ENCODE measurements at regions not wholly inside any gene's neighbourhood (a gene's known extent, or its start where the extent isn't known, plus 50 kb on each side); places are given as distances from the start of the nearest gene placed in this dataset.

- Histone ChIP-seq H4K20me1 (ENCODE audit: insufficient read depth, low read length) (no peaks in the 10 kb centered on the region), H3K4me1 (ENCODE audit: insufficient read depth, low read length) (peaks cover 21% of the 10 kb centered on the region), H3K27ac (ENCODE audit: low read depth, low read length) (peak overlapping the region; percentile 78), H3K79me2 (ENCODE audit: insufficient read depth, low read length) (no peaks in the 10 kb centered on the region), H3K36me3 (ENCODE audit: insufficient read depth, low read length) (no peaks in the 10 kb centered on the region), H3K4me2 (ENCODE audit: insufficient read depth, low read length) (peak overlapping the region; percentile 54), H3K27me3 (ENCODE audit: insufficient read depth, low read length) (no peaks in the 10 kb centered on the region), H3K4me3 (ENCODE audit: insufficient read depth, low read length) (peak overlapping the region; percentile 13), H3K9me3 (ENCODE audit: low read depth, low read length) (no peaks in the 10 kb centered on the region), H2AFZ (ENCODE audit: low read length) (peak overlapping the region; percentile 47)
- no peak for TF ChIP-seq CTCF (IDR thresholded peaks at IDR 0.05; ENCODE audit: extremely low read depth, low read depth, low read length)
- DNase-seq (ENCODE audit: insufficient read length, low spot score, missing footprints): peak; percentile 85
Observed at GRCh38 chr3:102069211-102069662, 219.9 kb downstream of the NFKBIZ start.

- Histone ChIP-seq H4K20me1 (ENCODE audit: insufficient read depth, low read length) (no peaks in the 10 kb centered on the region), H2AFZ (ENCODE audit: low read length) (no peak overlapping the region), H3K27ac (ENCODE audit: low read depth, low read length) (no peak overlapping the region), H3K27me3 (ENCODE audit: insufficient read depth, low read length) (no peaks in the 10 kb centered on the region), H3K36me3 (ENCODE audit: insufficient read depth, low read length) (no peaks in the 10 kb centered on the region), H3K4me3 (ENCODE audit: insufficient read depth, low read length) (no peak overlapping the region), H3K79me2 (ENCODE audit: insufficient read depth, low read length) (no peaks in the 10 kb centered on the region), H3K4me2 (ENCODE audit: insufficient read depth, low read length) (no peak overlapping the region), H3K9me3 (ENCODE audit: low read depth, low read length) (peaks cover 6% of the 10 kb centered on the region), H3K4me1 (ENCODE audit: insufficient read depth, low read length) (no peaks in the 10 kb centered on the region)
- DNase-seq (ENCODE audit: insufficient read length, low spot score, missing footprints): no peak
- TF ChIP-seq CTCF (IDR thresholded peaks at IDR 0.05; ENCODE audit: extremely low read depth, low read depth, low read length): no peak
Observed at GRCh38 chr3:102074946-102075345, 225.6 kb downstream of the NFKBIZ start.

- no peak for DNase-seq (ENCODE audit: insufficient read length, low spot score, missing footprints)
- H2AFZ ChIP-seq (ENCODE audit: low read length): no peak overlapping the region
- H3K9me3 ChIP-seq (ENCODE audit: low read depth, low read length): peaks cover 6% of the 10 kb centered on the region
- no peak for TF ChIP-seq CTCF (IDR thresholded peaks at IDR 0.05; ENCODE audit: extremely low read depth, low read depth, low read length)
- H3K4me3 ChIP-seq (ENCODE audit: insufficient read depth, low read length): no peak overlapping the region
- no peaks in the 10 kb centered on the region for H4K20me1 ChIP-seq (ENCODE audit: insufficient read depth, low read length)
- H3K27ac ChIP-seq (ENCODE audit: low read depth, low read length): no peak overlapping the region
- no peaks in the 10 kb centered on the region for H3K27me3 ChIP-seq (ENCODE audit: insufficient read depth, low read length)
- H3K4me1 ChIP-seq (ENCODE audit: insufficient read depth, low read length): no peaks in the 10 kb centered on the region
- no peaks in the 10 kb centered on the region for H3K36me3 ChIP-seq (ENCODE audit: insufficient read depth, low read length)
- H3K4me2 ChIP-seq (ENCODE audit: insufficient read depth, low read length): no peak overlapping the region
- no peaks in the 10 kb centered on the region for H3K79me2 ChIP-seq (ENCODE audit: insufficient read depth, low read length)
Observed at GRCh38 chr3:102078401-102078800, 229.1 kb downstream of the NFKBIZ start.

- no peak for TF ChIP-seq CTCF (IDR thresholded peaks at IDR 0.05; ENCODE audit: extremely low read depth, low read depth, low read length)
- Histone ChIP-seq H2AFZ (ENCODE audit: low read length) (no peak overlapping the region), H3K79me2 (ENCODE audit: insufficient read depth, low read length) (no peaks in the 10 kb centered on the region), H3K4me1 (ENCODE audit: insufficient read depth, low read length) (peaks cover 6% of the 10 kb centered on the region), H3K27ac (ENCODE audit: low read depth, low read length) (no peak overlapping the region), H3K36me3 (ENCODE audit: insufficient read depth, low read length) (no peaks in the 10 kb centered on the region), H3K27me3 (ENCODE audit: insufficient read depth, low read length) (no peaks in the 10 kb centered on the region), H3K9me3 (ENCODE audit: low read depth, low read length) (peaks cover 6% of the 10 kb centered on the region), H3K4me3 (ENCODE audit: insufficient read depth, low read length) (no peak overlapping the region), H4K20me1 (ENCODE audit: insufficient read depth, low read length) (no peaks in the 10 kb centered on the region), H3K4me2 (ENCODE audit: insufficient read depth, low read length) (no peak overlapping the region)
- DNase-seq (ENCODE audit: insufficient read length, low spot score, missing footprints): peak; percentile 57
Observed at GRCh38 chr3:102078854-102079808, 229.8 kb downstream of the NFKBIZ start.
